HepG2 (cell line): ENCODE measurements at regions not wholly inside any gene's neighbourhood (a gene's known extent, or its start where the extent isn't known, plus 50 kb on each side); places are given as distances from the start of the nearest gene placed in this dataset.

Experiments used
- ARNT ChIP-seq: fragments of 450-650 bp; IDR thresholded peaks from 2 replicates; pipeline ENCODE4 v1.6.1; 2017
- FOXM1 ChIP-seq: sonication (generic); formaldehyde crosslinking; IDR thresholded peaks from 2 replicates; pipeline ENCODE4 v1.5.0; 2020; ENCODE audit warnings: missing genetic modification reagents
- JUNB ChIP-seq: sonication (generic); formaldehyde crosslinking; IDR thresholded peaks from 2 replicates; pipeline ENCODE4 v1.8.0; 2022; ENCODE audit warnings: missing genetic modification reagents, mild to moderate bottlenecking, borderline replicate concordance
- KLF12 ChIP-seq: sonication (generic); formaldehyde crosslinking; IDR thresholded peaks from 2 replicates; pipeline ENCODE4 v1.4.0; 2020; ENCODE audit warnings: missing genetic modification reagents, borderline replicate concordance
- POLR2A ChIP-seq, 2 experiments: IDR thresholded peaks; 2 replicates each; pipeline ENCODE4 v1.6.1; 2011; ENCODE audit warnings: low read depth in 2 of 2, low read length in 2 of 2, mild to moderate bottlenecking in 1 of 2, moderate library complexity in 1 of 2; ENCODE audit not compliant: insufficient read depth in 1 of 2
- POLR2AphosphoS5 ChIP-seq: IDR thresholded peaks from 2 replicates; pipeline ENCODE4 v1.6.1; 2012; ENCODE audit warnings: low read depth, low read length
- SKI ChIP-seq: fragments of 450-650 bp; IDR thresholded peaks from one replicate; pipeline ENCODE4 v1.6.1; 2018; ENCODE audit warnings: mild to moderate bottlenecking; ENCODE audit not compliant: partially characterized antibody
- SP4 ChIP-seq: sonication (generic); formaldehyde crosslinking; IDR thresholded peaks from 2 replicates; pipeline ENCODE4 v1.8.1; 2023; ENCODE audit warnings: mild to moderate bottlenecking, missing genetic modification reagents
- XBP1 ChIP-seq: sonication (generic); formaldehyde crosslinking; IDR thresholded peaks from 2 replicates; pipeline ENCODE4 v1.5.0; 2020; ENCODE audit warnings: missing genetic modification reagents
- ZNF331 ChIP-seq: sonication (generic); formaldehyde crosslinking; IDR thresholded peaks from 2 replicates; pipeline ENCODE4 v1.4.0; 2020; ENCODE audit warnings: missing genetic modification reagents
- ZNF816 ChIP-seq: sonication (generic); formaldehyde crosslinking; IDR thresholded peaks from 2 replicates; pipeline ENCODE4 v1.8.0; 2022; ENCODE audit warnings: missing genetic modification reagents, mild to moderate bottlenecking, borderline replicate concordance
- TF ChIP-seq, protein P1 (sequence below): sonication (generic); formaldehyde crosslinking; IDR thresholded peaks from 2 replicates; pipeline ENCODE4 v1.5.0; 2020; ENCODE audit warnings: mild to moderate bottlenecking, missing genetic modification reagents
- TF ChIP-seq, protein P2 (sequence below): sonication (generic); formaldehyde crosslinking; IDR thresholded peaks from 2 replicates; pipeline ENCODE4 v1.4.0; 2020; ENCODE audit warnings: mild to moderate bottlenecking, missing genetic modification reagents
- TF ChIP-seq, protein P3 (sequence below): sonication (generic); formaldehyde crosslinking; IDR thresholded peaks from 2 replicates; pipeline ENCODE4 v1.5.0; 2020; ENCODE audit warnings: missing genetic modification reagents

DNA sequence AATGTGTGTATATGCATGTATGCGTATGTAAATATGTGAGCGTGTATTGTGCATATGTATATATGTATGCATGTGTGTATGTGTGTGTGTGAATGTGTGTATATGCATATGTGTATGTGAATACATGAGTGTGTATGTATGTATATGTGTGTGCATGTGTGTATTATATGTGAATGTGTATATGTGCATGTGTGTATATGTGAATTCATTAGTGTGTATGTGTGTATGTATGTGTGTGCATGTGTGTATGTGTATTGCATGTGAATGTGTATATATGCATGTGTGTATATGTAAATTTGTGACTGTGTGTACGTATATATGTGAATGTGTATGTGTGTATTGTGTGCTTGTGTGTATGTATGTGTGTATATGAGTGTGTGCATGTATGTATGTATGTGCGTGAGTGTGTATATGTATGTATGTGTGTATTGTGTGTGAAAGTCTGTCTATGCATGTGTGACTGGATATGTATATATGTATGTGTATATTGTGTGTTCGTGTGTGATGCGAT is 455.9 kb downstream of the TYW1 start:
- TF ChIP-seq POLR2AphosphoS5 (no peak), POLR2A (IDR thresholded peaks at IDR 0.05; ENCODE audit: insufficient read depth in 1 of 2, low read depth in 2 of 2, low read length in 2 of 2) (no peak), XBP1 (no peak), SKI (no peak), SP4 (CRISPR knock-in tag) (no peak), ZNF331 (CRISPR knock-in tag) (no peak), ZNF816 (no peak), ARNT (no peak), JUNB (CRISPR knock-in tag) (no peak), FOXM1 (CRISPR knock-in tag) (no peak), KLF12 (CRISPR knock-in tag) (no peak)
- TF ChIP-seq, protein P1, sequence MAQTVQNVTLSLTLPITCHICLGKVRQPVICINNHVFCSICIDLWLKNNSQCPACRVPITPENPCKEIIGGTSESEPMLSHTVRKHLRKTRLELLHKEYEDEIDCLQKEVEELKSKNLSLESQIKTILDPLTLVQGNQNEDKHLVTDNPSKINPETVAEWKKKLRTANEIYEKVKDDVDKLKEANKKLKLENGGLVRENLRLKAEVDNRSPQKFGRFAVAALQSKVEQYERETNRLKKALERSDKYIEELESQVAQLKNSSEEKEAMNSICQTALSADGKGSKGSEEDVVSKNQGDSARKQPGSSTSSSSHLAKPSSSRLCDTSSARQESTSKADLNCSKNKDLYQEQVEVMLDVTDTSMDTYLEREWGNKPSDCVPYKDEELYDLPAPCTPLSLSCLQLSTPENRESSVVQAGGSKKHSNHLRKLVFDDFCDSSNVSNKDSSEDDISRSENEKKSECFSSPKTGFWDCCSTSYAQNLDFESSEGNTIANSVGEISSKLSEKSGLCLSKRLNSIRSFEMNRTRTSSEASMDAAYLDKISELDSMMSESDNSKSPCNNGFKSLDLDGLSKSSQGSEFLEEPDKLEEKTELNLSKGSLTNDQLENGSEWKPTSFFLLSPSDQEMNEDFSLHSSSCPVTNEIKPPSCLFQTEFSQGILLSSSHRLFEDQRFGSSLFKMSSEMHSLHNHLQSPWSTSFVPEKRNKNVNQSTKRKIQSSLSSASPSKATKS (CRISPR knock-in tag): no peak
- TF ChIP-seq, protein P2, sequence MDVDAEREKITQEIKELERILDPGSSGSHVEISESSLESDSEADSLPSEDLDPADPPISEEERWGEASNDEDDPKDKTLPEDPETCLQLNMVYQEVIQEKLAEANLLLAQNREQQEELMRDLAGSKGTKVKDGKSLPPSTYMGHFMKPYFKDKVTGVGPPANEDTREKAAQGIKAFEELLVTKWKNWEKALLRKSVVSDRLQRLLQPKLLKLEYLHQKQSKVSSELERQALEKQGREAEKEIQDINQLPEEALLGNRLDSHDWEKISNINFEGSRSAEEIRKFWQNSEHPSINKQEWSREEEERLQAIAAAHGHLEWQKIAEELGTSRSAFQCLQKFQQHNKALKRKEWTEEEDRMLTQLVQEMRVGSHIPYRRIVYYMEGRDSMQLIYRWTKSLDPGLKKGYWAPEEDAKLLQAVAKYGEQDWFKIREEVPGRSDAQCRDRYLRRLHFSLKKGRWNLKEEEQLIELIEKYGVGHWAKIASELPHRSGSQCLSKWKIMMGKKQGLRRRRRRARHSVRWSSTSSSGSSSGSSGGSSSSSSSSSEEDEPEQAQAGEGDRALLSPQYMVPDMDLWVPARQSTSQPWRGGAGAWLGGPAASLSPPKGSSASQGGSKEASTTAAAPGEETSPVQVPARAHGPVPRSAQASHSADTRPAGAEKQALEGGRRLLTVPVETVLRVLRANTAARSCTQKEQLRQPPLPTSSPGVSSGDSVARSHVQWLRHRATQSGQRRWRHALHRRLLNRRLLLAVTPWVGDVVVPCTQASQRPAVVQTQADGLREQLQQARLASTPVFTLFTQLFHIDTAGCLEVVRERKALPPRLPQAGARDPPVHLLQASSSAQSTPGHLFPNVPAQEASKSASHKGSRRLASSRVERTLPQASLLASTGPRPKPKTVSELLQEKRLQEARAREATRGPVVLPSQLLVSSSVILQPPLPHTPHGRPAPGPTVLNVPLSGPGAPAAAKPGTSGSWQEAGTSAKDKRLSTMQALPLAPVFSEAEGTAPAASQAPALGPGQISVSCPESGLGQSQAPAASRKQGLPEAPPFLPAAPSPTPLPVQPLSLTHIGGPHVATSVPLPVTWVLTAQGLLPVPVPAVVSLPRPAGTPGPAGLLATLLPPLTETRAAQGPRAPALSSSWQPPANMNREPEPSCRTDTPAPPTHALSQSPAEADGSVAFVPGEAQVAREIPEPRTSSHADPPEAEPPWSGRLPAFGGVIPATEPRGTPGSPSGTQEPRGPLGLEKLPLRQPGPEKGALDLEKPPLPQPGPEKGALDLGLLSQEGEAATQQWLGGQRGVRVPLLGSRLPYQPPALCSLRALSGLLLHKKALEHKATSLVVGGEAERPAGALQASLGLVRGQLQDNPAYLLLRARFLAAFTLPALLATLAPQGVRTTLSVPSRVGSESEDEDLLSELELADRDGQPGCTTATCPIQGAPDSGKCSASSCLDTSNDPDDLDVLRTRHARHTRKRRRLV (CRISPR knock-in tag): no peak
- TF ChIP-seq, protein P3, sequence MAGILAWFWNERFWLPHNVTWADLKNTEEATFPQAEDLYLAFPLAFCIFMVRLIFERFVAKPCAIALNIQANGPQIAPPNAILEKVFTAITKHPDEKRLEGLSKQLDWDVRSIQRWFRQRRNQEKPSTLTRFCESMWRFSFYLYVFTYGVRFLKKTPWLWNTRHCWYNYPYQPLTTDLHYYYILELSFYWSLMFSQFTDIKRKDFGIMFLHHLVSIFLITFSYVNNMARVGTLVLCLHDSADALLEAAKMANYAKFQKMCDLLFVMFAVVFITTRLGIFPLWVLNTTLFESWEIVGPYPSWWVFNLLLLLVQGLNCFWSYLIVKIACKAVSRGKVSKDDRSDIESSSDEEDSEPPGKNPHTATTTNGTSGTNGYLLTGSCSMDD (CRISPR knock-in tag): no peak
